GM19395 (cell line): ENCODE measurements at regions not wholly inside any gene's neighbourhood (a gene's known extent, or its start where the extent isn't known, plus 50 kb on each side); places are given as distances from the start of the nearest gene placed in this dataset.

Experiments used
- ATAC-seq: cut with Tn5 transposase; IDR thresholded peaks from one replicate; pipeline ENCODE4 v1.9.1; 2021; ENCODE audit warnings: mild to moderate bottlenecking, moderate library complexity; ENCODE audit not compliant: unreplicated experiment

- no peak for ATAC-seq
These were observed 96.3 kb upstream of the PDC start for GRCh38 chr1:186557147-186557777.

GRCh38 chr1:186550832-186551231, 89.9 kb upstream of the PDC start:
- ATAC-seq, result no peak

GRCh38 chr1:186541003-186541402, 80.1 kb upstream of the PDC start:
- ATAC-seq, result no peak

- no peak for ATAC-seq
These were observed 79.6 kb upstream of the PDC start for GRCh38 chr1:186540521-186540920.

GRCh38 chr1:186536273-186536890, 75.5 kb upstream of the PDC start:
- no peak for ATAC-seq

- ATAC-seq, result no peak
These were observed 74.6 kb upstream of the PDC start for GRCh38 chr1:186535388-186536133.

- ATAC-seq, result no peak
These were observed 73.5 kb upstream of the PDC start for GRCh38 chr1:186534401-186534800.

GRCh38 chr1:186532466-186532865, 71.6 kb upstream of the PDC start:
- no peak for ATAC-seq

GRCh38 chr1:186531561-186532165, 70.7 kb upstream of the PDC start:
- ATAC-seq, result no peak

GRCh38 chr1:186530109-186530508, 69.2 kb upstream of the PDC start:
- ATAC-seq, result no peak

- no peak for ATAC-seq
These were observed 59.1 kb upstream of the PDC start for GRCh38 chr1:186519982-186520381.

GRCh38 chr1:186518822-186519381, 58.0 kb upstream of the PDC start:
- ATAC-seq, result peak; percentile 80

GRCh38 chr1:186518395-186518794, 57.5 kb upstream of the PDC start:
- ATAC-seq, result no peak

- ATAC-seq, result no peak
These were observed 53.5 kb upstream of the PDC start for GRCh38 chr1:186514367-186514766.

GRCh38 chr1:186513526-186513925, 52.6 kb upstream of the PDC start:
- no peak for ATAC-seq

- ATAC-seq, result peak; percentile 14
These were observed 52.0 kb upstream of the PDC start for GRCh38 chr1:186512698-186513457.

GRCh38 chr1:186511761-186512637, 51.1 kb upstream of the PDC start:
- peak; percentile 92 for ATAC-seq
